GM12865 (cell line): ENCODE measurements at regions not wholly inside any gene's neighbourhood (a gene's known extent, or its start where the extent isn't known, plus 50 kb on each side); places are given as distances from the start of the nearest gene placed in this dataset.

Experiments used
- DNase-seq: peaks from one replicate; pipeline ENCODE4 v3.0.0; 2010; ENCODE audit warnings: low read depth
- H3K4me3 ChIP-seq: 2 replicates; pipeline ENCODE4 v1.5.1; 2011; ENCODE audit warnings: mild to moderate bottlenecking, low read depth, low read length, control low read depth
- CTCF ChIP-seq: IDR thresholded peaks from 2 replicates; pipeline ENCODE4 v1.5.1; 2011; ENCODE audit warnings: low read length, control low read depth, low read depth, inconsistent platforms; ENCODE audit not compliant: insufficient read depth; ENCODE audit errors: missing control alignments

- DNase-seq, result no peak
- no peak for TF ChIP-seq CTCF
- H3K4me3 ChIP-seq, result no peak overlapping the region
Observed at GRCh38 chr12:98438656-98439230, 76.6 kb upstream of the TMPO start.

GRCh38 chr12:98439471-98439951, 75.9 kb upstream of the TMPO start:
- no peak for TF ChIP-seq CTCF
- DNase-seq, result no peak
- H3K4me3 ChIP-seq, result no peak overlapping the region

GRCh38 chr12:98439981-98440581, 75.3 kb upstream of the TMPO start:
- no peak for DNase-seq
- H3K4me3 ChIP-seq, result no peak overlapping the region
- no peak for TF ChIP-seq CTCF

- no peak overlapping the region for H3K4me3 ChIP-seq
- TF ChIP-seq CTCF, result no peak
- no peak for DNase-seq
Observed at GRCh38 chr12:98446060-98446459, 69.3 kb upstream of the TMPO start.

GRCh38 chr12:98446682-98447081, 68.7 kb upstream of the TMPO start:
- TF ChIP-seq CTCF, result no peak
- no peak overlapping the region for H3K4me3 ChIP-seq
- DNase-seq, result no peak

- TF ChIP-seq CTCF, result no peak
- H3K4me3 ChIP-seq, result no peak overlapping the region
- DNase-seq, result no peak
Observed at GRCh38 chr12:98449584-98449983, 65.8 kb upstream of the TMPO start.

- no peak overlapping the region for H3K4me3 ChIP-seq
- no peak for TF ChIP-seq CTCF
- no peak for DNase-seq
Observed at GRCh38 chr12:98453070-98453469, 62.3 kb upstream of the TMPO start.
